ENCODE measurements at regions not wholly inside any gene's neighbourhood (a gene's known extent, or its start where the extent isn't known, plus 50 kb on each side); places are given as distances from the start of the nearest gene placed in this dataset.

DNA sequence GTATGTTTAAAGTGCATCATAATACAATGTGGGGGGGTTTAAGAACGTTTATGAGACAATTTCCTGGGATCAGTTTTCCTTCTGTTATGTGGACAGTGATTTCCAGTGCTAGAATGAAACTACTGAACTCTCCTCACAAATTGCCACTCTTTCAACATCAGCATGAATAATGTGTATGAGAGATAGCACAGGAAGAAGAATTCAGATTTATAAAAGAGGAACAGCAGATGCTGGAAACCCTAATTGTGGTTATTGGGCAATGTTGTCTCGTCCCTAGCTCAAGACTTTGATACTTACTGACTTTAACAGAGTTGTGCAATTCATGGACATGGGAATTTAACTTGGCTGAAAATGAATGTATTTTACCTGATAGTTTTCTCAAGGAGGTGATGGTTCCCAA lies 410.8 kb upstream of the MEF2C start:
- no peak for TF ChIP-seq CTCF (IDR thresholded peaks at IDR 0.05; ENCODE audit: insufficient read depth, low read depth, low read length)
- no peak for TF ChIP-seq EZH2 (IDR thresholded peaks at IDR 0.05; ENCODE audit: insufficient read depth, low read length)
- Histone ChIP-seq H3K9ac (ENCODE audit: low read length) (no peak overlapping the region), H3K4me3 (ENCODE audit: insufficient read depth, low read depth, low read length) (no peak overlapping the region), H3K4me1 (ENCODE audit: insufficient read depth, low read length) (no peaks in the 10 kb centered on the region), H3K27ac (ENCODE audit: low read depth, low read length) (no peak overlapping the region), H3K79me2 (ENCODE audit: insufficient read depth, low read length) (no peaks in the 10 kb centered on the region), H3K9me3 (ENCODE audit: insufficient read depth, low read depth, low read length) (no peaks in the 10 kb centered on the region), H4K20me1 (ENCODE audit: insufficient read depth, low read length) (no peaks in the 10 kb centered on the region), H2AFZ (ENCODE audit: low read depth, low read length) (no peak overlapping the region), H3K27me3 (ENCODE audit: insufficient read depth, low read length) (no peaks in the 10 kb centered on the region), H3K36me3 (ENCODE audit: insufficient read depth, low read length) (no peaks in the 10 kb centered on the region), H3K4me2 (ENCODE audit: low read length) (no peak overlapping the region)
- Mint-ChIP-seq H3K27ac (ENCODE audit: unreplicated experiment) (no peak overlapping the region), H3K9me3 (ENCODE audit: unreplicated experiment) (no peaks in the 10 kb centered on the region), H3K4me1 (ENCODE audit: low read depth, unreplicated experiment) (peaks cover 19% of the 10 kb centered on the region), H3K36me3 (ENCODE audit: low read depth, unreplicated experiment) (no peaks in the 10 kb centered on the region), H3K4me3 (ENCODE audit: unreplicated experiment) (no peak overlapping the region), H3K27me3 (ENCODE audit: low read depth, unreplicated experiment) (no peaks in the 10 kb centered on the region)
- DNase-seq (ENCODE audit: low read depth) (no peak), FAIRE-seq (no peak)

- H3K4me3 Mint-ChIP-seq (ENCODE audit: unreplicated experiment): no peak overlapping the region
- H3K27ac ChIP-seq (ENCODE audit: low read depth, low read length): no peak overlapping the region
Measured at GRCh38 chr5:89292487-89292886, 409.5 kb upstream of the MEF2C start.

More at GRCh38 chr5:89292487-89292886, 409.5 kb upstream of the MEF2C start:
- Mint-ChIP-seq H3K27ac (ENCODE audit: unreplicated experiment) (no peak overlapping the region), H3K9me3 (ENCODE audit: unreplicated experiment) (no peaks in the 10 kb centered on the region), H3K4me1 (ENCODE audit: low read depth, unreplicated experiment) (peaks cover 19% of the 10 kb centered on the region), H3K36me3 (ENCODE audit: low read depth, unreplicated experiment) (no peaks in the 10 kb centered on the region), H3K27me3 (ENCODE audit: low read depth, unreplicated experiment) (no peaks in the 10 kb centered on the region)
- no peak overlapping the region for H3K4me3 ChIP-seq (ENCODE audit: insufficient read depth, low read depth, low read length)
- TF ChIP-seq EZH2 (IDR thresholded peaks at IDR 0.05; ENCODE audit: insufficient read depth, low read length) (no peak), CTCF (IDR thresholded peaks at IDR 0.05; ENCODE audit: insufficient read depth, low read depth, low read length) (no peak)
- no peak overlapping the region for H3K4me2 ChIP-seq (ENCODE audit: low read length)
- no peak overlapping the region for H3K9ac ChIP-seq (ENCODE audit: low read length)
- no peaks in the 10 kb centered on the region for H3K79me2 ChIP-seq (ENCODE audit: insufficient read depth, low read length)
- no peaks in the 10 kb centered on the region for H3K27me3 ChIP-seq (ENCODE audit: insufficient read depth, low read length)
- H3K36me3 ChIP-seq (ENCODE audit: insufficient read depth, low read length): no peaks in the 10 kb centered on the region
- DNase-seq (ENCODE audit: low read depth) (no peak), FAIRE-seq (no peak)
- no peaks in the 10 kb centered on the region for H4K20me1 ChIP-seq (ENCODE audit: insufficient read depth, low read length)
- no peaks in the 10 kb centered on the region for H3K4me1 ChIP-seq (ENCODE audit: insufficient read depth, low read length)
- no peaks in the 10 kb centered on the region for H3K9me3 ChIP-seq (ENCODE audit: insufficient read depth, low read depth, low read length)
- H2AFZ ChIP-seq (ENCODE audit: low read depth, low read length): no peak overlapping the region
